Activated naive CD4-positive, alpha-beta T cell treated with anti-CD3 and anti-CD28 coated beads, Interleukin-2, amount 50 U/mL, for 72 hours (primary cell): ENCODE measurements at regions not wholly inside any gene's neighbourhood (a gene's known extent, or its start where the extent isn't known, plus 50 kb on each side); places are given as distances from the start of the nearest gene placed in this dataset.

Experiments used
- ATAC-seq, 2 donors: fragments of 150-1000 bp; cut with Tn5 transposase; 2 replicates each; pipeline ENCODE4 v1.10.0; 2021; ENCODE audit warnings: mild to moderate bottlenecking in 2 of 2, moderate library complexity in 2 of 2
- DNase-seq, 2 donors: peaks; one replicate each; pipeline ENCODE4 v3.0.0; 2021 to 2022; ENCODE audit warnings: low spot score in 2 of 2
- H3K27ac Mint-ChIP-seq, 2 donors: one replicate each; pipeline ENCODE4 v1.8.0; 2022; ENCODE audit warnings: mild to moderate bottlenecking in 2 of 2, mixed read lengths in 2 of 2
- H3K36me3 Mint-ChIP-seq, 2 donors: one replicate each; pipeline ENCODE4 v1.8.0; 2022; ENCODE audit warnings: mixed read lengths in 2 of 2
- H3K9me3 Mint-ChIP-seq, 2 donors: one replicate each; pipeline ENCODE4 v1.8.0; 2022; ENCODE audit warnings: mixed read lengths in 2 of 2

DNA sequence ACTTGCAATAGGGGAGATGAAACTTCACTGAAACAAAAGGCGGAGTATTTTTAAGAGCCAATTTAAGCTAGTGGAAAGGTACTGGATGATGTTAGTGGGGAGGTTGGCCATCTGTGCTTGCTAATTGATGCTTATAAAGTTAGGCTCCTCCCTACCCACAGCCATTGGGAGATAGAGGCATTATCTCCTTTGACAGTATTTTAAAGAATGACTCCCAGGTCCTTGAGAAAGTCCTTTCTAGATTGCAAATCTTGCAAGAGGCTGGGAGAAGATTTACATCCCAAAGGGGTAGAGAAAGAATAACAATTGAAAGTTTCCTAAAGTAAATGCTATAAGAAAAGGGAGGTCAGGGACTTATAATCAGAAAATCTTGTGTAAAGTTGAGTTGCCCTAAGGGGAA is 282.6 kb downstream of the BRINP1 start:
- Mint-ChIP-seq H3K9me3 (peaks cover 18 to 23% of the 10 kb centered on the region in 2 donors), H3K27ac (no peak overlapping the region), H3K36me3 (peaks cover 0 to 7% of the 10 kb centered on the region in 2 donors)
- DNase-seq (no peak), ATAC-seq (no peak)

DNA sequence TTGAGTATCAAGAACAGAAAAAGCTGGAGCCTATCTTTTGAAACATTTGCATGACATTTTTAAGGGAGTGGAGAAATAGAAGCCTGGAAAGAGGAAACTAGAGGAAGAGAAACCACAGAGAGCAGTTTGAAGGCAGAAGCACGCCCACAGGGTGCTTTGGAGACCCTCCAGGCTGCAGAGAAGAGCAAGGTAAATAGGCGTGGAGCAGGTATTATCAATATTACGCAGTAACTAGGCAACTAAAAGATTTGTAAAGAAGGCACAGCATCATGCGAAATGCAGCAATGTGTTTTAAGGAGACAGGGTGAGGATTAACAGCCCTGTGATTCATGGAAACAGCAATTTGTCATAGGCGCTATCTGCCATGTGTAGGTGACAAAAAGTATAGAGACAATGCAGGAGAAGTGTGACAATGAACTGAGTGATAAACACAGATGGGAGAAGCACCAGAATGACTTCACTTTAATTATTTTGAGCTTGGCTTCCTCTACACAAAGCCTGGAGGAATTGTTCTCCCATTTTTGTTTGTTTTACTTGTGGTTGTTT is 281.2 kb downstream of the BRINP1 start:
- Mint-ChIP-seq H3K27ac (no peak overlapping the region), H3K36me3 (peaks cover 0 to 7% of the 10 kb centered on the region in 2 donors), H3K9me3 (peaks cover 21 to 23% of the 10 kb centered on the region in 2 donors)
- no peak for ATAC-seq
- DNase-seq: no peak

DNA sequence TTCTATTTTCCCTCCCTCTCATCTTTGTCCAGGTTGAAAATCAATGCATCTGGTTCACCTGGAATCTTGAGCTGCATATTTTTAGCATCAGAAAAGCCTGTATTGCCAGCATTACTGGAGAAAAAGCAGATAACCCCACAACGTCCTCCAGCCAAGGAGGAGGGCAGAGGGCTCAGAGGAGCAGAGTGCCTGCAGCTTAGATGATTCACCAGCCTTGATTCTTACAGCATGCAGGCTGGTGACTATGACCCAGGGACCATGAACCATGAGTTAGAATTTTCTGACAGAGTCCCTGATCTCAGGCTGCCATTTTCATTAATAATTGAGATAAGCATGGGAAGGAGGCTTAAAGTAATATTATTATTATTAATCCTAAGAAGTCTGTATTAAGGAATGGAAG is 278.2 kb downstream of the BRINP1 start:
- peaks cover 14 to 16% of the 10 kb centered on the region in 2 donors for H3K9me3 Mint-ChIP-seq
- no peak for DNase-seq
- H3K36me3 Mint-ChIP-seq: no peaks in the 10 kb centered on the region
- H3K27ac Mint-ChIP-seq: no peak overlapping the region
- ATAC-seq: no peak

DNA sequence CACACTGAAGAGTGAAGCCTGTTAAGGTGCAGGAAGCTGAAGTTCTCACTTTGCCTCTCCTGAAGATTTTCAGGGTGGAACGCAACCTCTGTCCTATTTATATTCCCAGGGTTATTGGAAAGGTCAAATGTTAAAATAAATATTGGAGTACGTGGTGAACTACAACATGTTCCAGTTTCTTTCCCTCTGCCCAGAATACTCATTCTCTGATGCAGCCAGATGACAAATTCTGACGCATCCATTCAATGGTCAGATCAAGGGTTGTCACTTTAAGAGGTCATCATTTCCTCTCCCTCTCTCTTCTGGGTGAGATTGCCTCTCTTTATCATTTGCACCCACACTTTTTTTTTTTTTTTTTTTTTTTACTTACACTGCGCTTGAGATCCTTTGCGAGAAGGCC is 277.1 kb downstream of the BRINP1 start:
- Mint-ChIP-seq H3K27ac (no peak overlapping the region), H3K9me3 (peaks cover 10 to 12% of the 10 kb centered on the region in 2 donors), H3K36me3 (no peaks in the 10 kb centered on the region)
- no peak for DNase-seq
- no peak for ATAC-seq

DNA sequence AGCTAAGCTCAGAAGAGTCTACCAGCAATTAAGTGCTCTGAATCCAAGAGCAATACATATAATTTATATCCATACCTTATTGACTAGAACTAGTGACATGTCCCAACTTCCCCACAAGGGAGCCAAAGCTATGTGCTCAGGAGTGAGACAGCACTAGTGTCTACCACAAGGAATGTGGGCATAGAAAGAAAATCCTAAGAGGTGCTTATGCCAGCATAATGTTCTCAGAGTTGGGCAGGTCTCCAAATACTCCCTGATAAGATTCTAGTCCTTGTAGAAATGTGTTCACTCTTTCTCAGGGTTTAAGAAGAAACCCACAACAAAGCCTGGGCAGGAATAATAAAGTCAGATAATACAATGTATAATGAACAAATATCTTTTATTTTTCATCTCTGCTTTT is 275.1 kb downstream of the BRINP1 start:
- DNase-seq (no peak), ATAC-seq (no peak)
- Mint-ChIP-seq H3K36me3 (no peaks in the 10 kb centered on the region), H3K27ac (no peak overlapping the region), H3K9me3 (peaks cover 6 to 12% of the 10 kb centered on the region in 2 donors)

DNA sequence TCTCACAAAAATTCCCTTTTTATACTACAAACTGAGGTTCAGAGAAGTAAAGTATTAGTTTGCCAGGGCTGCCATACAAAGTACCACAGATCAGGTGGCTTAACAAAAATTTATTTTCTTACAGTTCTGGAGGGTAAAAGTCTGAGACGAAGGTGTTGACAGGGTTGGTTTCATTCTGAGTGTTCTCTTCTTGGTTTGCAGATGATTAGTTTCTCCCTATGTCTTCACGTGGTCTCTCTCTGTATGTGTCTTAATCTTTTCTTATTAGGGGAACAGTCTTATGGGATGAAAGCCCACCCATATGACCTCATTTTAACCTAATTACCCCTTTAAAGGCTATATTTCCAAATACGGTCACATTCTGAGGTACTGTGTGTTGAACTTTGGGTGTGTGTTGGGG is 274.2 kb downstream of the BRINP1 start:
- Mint-ChIP-seq H3K36me3 (no peaks in the 10 kb centered on the region), H3K27ac (no peak overlapping the region), H3K9me3 (peaks cover 10 to 15% of the 10 kb centered on the region in 2 donors)
- no peak for DNase-seq
- ATAC-seq: no peak

DNA sequence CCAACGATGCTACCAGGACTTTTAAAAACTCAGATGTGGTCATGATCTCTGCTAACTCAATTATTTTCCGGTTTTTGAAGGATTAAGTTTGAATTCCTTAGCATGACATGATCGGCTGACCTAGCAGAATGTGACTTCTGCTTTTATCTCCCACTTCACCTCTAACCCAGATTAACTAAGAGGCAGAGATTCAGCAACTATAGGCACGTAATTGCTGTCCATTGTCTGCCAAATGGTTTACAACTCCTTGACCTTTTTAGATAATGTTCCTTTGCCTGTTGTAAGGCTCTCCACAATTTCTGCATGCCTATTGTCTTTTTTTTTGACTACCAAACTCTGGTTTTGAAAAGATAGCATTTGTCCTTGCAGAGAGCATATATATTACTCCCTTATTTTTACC is 268.2 kb downstream of the BRINP1 start:
- Mint-ChIP-seq H3K36me3 (no peaks in the 10 kb centered on the region), H3K27ac (no peak overlapping the region), H3K9me3 (peaks cover 3 to 4% of the 10 kb centered on the region in 2 donors)
- no peak for ATAC-seq
- DNase-seq: no peak

DNA sequence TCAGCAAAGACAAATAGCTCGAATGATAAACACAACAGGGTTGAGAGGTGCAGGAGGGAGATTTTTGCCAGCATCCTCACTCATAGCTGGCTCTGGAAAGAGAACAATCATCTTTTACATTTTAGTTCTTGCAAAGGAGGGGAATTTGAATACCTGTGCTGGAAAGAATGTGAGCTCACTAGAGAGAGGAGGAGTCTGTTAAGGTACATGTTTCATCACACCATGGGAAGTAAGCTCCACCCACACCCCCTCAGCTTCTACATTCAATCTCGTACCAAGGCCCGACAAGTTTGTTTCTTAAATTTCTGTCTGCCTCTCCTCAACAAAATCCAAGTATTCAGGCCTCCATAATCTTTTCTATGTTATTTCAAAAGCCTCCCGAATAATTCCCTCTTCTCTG is 254.6 kb downstream of the BRINP1 start:
- Mint-ChIP-seq H3K27ac (no peak overlapping the region), H3K9me3 (peaks cover 10 to 21% of the 10 kb centered on the region in 2 donors), H3K36me3 (no peaks in the 10 kb centered on the region)
- no peak for ATAC-seq
- no peak for DNase-seq
